OCI-LY7 (cell line): ENCODE measurements at regions not wholly inside any gene's neighbourhood (a gene's known extent, or its start where the extent isn't known, plus 50 kb on each side); places are given as distances from the start of the nearest gene placed in this dataset.

Experiments
- EZH2phosphoT487 ChIP-seq: fragments of 200-600 bp; sonication (generic); IDR thresholded peaks from 2 replicates; pipeline ENCODE4 v1.6.1; 2018; ENCODE audit warnings: low read depth, borderline replicate concordance, mild to moderate bottlenecking, mixed run types, antibody characterized with exemption, low read length, moderate library complexity, mixed read lengths
- TF ChIP-seq, protein P1 (sequence below): fragments of 200-600 bp; sonication (generic); conservative IDR thresholded peaks from 2 replicates; pipeline ENCODE4 v1.5.1; 2014; ENCODE audit warnings: mild to moderate bottlenecking, antibody characterized with exemption, low read length, moderate library complexity, mixed read lengths

DNA sequence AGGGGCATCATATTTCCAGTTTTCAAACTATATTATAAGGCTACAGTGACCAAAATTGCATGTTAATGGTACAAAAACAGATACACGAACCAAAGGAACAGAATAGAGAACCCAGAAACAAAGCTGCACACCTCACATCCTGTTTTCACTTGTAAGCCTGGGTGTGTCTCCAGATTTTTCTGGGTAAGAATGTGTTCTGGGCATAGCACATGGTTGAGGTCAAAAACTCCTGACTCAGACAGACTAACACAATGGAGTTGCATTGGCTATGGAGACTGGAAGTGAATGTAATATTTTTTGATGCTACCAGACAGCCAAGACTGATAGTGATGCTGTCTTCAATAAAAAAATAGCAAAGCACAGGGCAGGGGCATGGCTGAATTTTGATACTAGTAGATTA is 1175.2 kb downstream of the NXPH1 start:
- TF ChIP-seq, protein P1, sequence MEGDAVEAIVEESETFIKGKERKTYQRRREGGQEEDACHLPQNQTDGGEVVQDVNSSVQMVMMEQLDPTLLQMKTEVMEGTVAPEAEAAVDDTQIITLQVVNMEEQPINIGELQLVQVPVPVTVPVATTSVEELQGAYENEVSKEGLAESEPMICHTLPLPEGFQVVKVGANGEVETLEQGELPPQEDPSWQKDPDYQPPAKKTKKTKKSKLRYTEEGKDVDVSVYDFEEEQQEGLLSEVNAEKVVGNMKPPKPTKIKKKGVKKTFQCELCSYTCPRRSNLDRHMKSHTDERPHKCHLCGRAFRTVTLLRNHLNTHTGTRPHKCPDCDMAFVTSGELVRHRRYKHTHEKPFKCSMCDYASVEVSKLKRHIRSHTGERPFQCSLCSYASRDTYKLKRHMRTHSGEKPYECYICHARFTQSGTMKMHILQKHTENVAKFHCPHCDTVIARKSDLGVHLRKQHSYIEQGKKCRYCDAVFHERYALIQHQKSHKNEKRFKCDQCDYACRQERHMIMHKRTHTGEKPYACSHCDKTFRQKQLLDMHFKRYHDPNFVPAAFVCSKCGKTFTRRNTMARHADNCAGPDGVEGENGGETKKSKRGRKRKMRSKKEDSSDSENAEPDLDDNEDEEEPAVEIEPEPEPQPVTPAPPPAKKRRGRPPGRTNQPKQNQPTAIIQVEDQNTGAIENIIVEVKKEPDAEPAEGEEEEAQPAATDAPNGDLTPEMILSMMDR: no peak
- no peak for TF ChIP-seq EZH2phosphoT487
